Heart right ventricle (tissue), 16 donors: ENCODE measurements at regions not wholly inside any gene's neighbourhood (a gene's known extent, or its start where the extent isn't known, plus 50 kb on each side); places are given as distances from the start of the nearest gene placed in this dataset.

Experiments used
- ATAC-seq, 8 donors: fragments of 200-7000 bp; cut with Tn5 transposase; one replicate each; pipeline ENCODE4 v1.9.1; 2020; ENCODE audit warnings: mild to moderate bottlenecking in 8 of 8, moderate library complexity in 8 of 8, moderate number of reproducible peaks in 1 of 8
- DNase-seq, 2 donors: peaks; one replicate each; pipeline ENCODE4 v3.0.0-alpha.2; 2020
- H3K27ac ChIP-seq, 10 donors: fragments of 200-600 bp; sonication (generic) in 2 of 10; one replicate each; pipeline versions ENCODE4 v1.5.0 to v1.8.0; 2020 to 2022; ENCODE audit warnings: mild to moderate bottlenecking in 3 of 10
- H3K27me3 ChIP-seq, 7 donors: fragments of 200-600 bp; one replicate each; pipeline ENCODE4 v1.8.0; 2021 to 2022; ENCODE audit warnings: mild to moderate bottlenecking in 2 of 7
- H3K36me3 ChIP-seq, 9 donors: fragments of 200-600 bp; sonication (generic) in 1 of 9; one replicate each; pipeline versions ENCODE4 v1.5.0 to v1.8.0; 2020 to 2022; ENCODE audit warnings: mild to moderate bottlenecking in 2 of 9
- H3K4me1 ChIP-seq, 9 donors: fragments of 200-600 bp; sonication (generic) in 1 of 9; one replicate each; pipeline versions ENCODE4 v1.5.0 to v1.8.0; 2020 to 2022; ENCODE audit warnings: mild to moderate bottlenecking in 4 of 9
- H3K4me3 ChIP-seq, 10 donors: fragments of 200-600 bp; sonication (generic) in 2 of 10; one replicate each; pipeline versions ENCODE4 v1.5.0 to v1.8.0; 2020 to 2022; ENCODE audit warnings: mild to moderate bottlenecking in 7 of 10, moderate library complexity in 2 of 10
- H3K9me3 ChIP-seq, 11 donors: fragments of 200-600 bp in 10 of 11; sonication (generic) in 2 of 11; one replicate each; pipeline versions ENCODE4 v1.5.0 to v1.8.0; 2013 to 2022; ENCODE audit warnings: mild to moderate bottlenecking in 2 of 11, control low read depth in 1 of 11, moderate library complexity in 1 of 11
- WGBS, 2 donors: extraction: QIAGEN DNeasy Blood & Tissue Kit; methylation state at CpG; one replicate each; pipeline ENCODE4 v1.1.7; 2013; ENCODE audit warnings: inconsistent platforms in 1 of 2; 5-methylcytosine and 5-hydroxymethylcytosine counted together
- intact Hi-C, 10 donors: fragments of 100-400 bp; cut with DNase I; formaldehyde crosslinking; loops; one replicate each; pipeline versions ENCODE4 v1.11.1 to v1.14.2; 2022
- TF ChIP-seq, protein P1 (sequence below), 9 donors: fragments of 200-600 bp; sonication (generic) in 2 of 9; IDR thresholded peaks; one replicate each; pipeline versions ENCODE4 v1.5.0 to v1.8.0; 2021 to 2022; ENCODE audit warnings: antibody characterized with exemption in 9 of 9, mild to moderate bottlenecking in 5 of 9, moderate library complexity in 1 of 9
- donor health status: Arrhythmogenic right ventricular cardiomyopathy.
- donor health status: ischemic (EF 13 %, LVEDD 7.1; RV severe dilation, severe dysfunction).
- donor health status: healthy with polysubstance abuse.
- donor health status: DM: no; HTN: yes; CAD: no.
- donor health status: DM: no; HTN: no; CAD: no.
- donor health status: ischemic (EF 25% LVEDD 6.9; RV normal size, moderate dysfunction).
- donor health status: ischemic (EF 25% LVEDD 5.7; RV mildly dilated, moderate dysfunction).
- donor health status: healthy.
- donor health status: DM: yes; HTN: yes; CAD: no.
- donor health status: Ischemic cardiomyopathy.
- donor health status: ischemic (EF 35%, LVEDD 5.7; RV mildly dilated, moderate dysfunction).
- donor health status: nonischemic (EF 11% LVEDD 7.7; RV severe dilation, severe dysfunction).
- donor health status: DM: yes; HTN: yes; CAD: no.
- donor health status: PGD.
- donor health status: ischemic (EF 29% LVEDD 5.4; RV normal size, mild dysfunction).
- donor health status: nonischemic (EF 23%, LVEDD 6.1; RV moderate dilation, normal function).

DNA sequence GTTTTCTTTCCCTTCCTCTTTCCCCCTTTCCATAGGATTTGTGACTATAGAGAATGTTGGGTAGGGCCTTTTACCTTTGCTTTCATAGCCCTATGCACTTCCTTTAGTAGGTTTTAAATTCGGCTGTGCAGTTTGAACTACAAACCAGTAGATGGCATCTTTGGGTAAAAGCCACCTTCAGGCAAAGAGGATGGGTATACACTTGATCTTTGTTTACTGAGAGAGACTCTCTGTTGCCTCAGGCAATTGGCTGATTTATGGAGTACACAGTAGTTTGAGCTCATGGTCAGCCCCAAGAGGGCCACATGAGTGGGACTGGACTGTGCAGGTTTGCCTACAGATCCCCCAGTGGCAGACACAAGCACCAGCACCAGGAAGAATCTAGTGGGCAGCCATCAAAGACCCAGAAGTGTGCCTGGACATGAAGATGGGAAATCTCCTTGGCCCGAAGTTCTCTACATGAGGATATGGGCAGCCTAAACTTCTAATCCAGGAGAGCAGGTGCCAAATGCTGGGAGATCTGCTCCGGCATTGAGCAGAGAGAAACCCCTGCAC is 1304.3 kb upstream of the DDX18 start:
- no peaks in the 10 kb centered on the region for H3K4me1 ChIP-seq
- H3K36me3 ChIP-seq: no peaks in the 10 kb centered on the region
- 32 to 47% methylated on average over 3 of the region's 3 CpGs for WGBS, 2 donors
- no peak overlapping the region for H3K27ac ChIP-seq
- H3K9me3 ChIP-seq: peaks cover 0 to 14% (median 0%) of the 10 kb centered on the region in 11 donors
- no peak for DNase-seq
- H3K4me3 ChIP-seq: no peak overlapping the region
- intact Hi-C loops: no loop called here
- TF ChIP-seq, protein P1, sequence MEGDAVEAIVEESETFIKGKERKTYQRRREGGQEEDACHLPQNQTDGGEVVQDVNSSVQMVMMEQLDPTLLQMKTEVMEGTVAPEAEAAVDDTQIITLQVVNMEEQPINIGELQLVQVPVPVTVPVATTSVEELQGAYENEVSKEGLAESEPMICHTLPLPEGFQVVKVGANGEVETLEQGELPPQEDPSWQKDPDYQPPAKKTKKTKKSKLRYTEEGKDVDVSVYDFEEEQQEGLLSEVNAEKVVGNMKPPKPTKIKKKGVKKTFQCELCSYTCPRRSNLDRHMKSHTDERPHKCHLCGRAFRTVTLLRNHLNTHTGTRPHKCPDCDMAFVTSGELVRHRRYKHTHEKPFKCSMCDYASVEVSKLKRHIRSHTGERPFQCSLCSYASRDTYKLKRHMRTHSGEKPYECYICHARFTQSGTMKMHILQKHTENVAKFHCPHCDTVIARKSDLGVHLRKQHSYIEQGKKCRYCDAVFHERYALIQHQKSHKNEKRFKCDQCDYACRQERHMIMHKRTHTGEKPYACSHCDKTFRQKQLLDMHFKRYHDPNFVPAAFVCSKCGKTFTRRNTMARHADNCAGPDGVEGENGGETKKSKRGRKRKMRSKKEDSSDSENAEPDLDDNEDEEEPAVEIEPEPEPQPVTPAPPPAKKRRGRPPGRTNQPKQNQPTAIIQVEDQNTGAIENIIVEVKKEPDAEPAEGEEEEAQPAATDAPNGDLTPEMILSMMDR (IDR thresholded peaks at IDR 0.05): peak in 1 of 9 donors; percentile 20
- H3K27me3 ChIP-seq: no peaks in the 10 kb centered on the region
- no peak for ATAC-seq

DNA sequence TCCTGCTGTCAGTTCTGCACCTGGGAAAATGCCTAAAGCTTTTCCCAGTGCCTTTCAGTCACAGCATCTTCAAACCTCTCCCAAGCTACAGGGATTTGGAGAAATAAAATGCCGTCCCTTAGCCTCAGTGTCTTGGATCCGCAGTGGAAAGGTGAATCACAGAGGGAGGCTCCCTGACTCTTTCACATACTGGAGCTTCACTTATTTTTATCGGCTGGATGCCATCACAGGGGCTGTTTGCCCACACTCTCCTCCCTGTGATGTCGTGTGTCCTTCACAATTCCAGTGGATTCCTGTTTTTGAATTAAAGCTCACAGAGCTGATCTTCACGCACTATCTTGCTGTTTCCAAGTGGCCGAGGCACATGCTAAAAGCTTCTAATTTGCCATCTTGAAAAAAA is 1303.1 kb upstream of the DDX18 start:
- intact Hi-C loops: no loop called here
- H3K27ac ChIP-seq: no peak overlapping the region
- DNase-seq: no peak
- no peak for ATAC-seq
- no peaks in the 10 kb centered on the region for H3K36me3 ChIP-seq
- no peak overlapping the region for H3K4me3 ChIP-seq
- WGBS, 2 donors: 42 to 59% methylated on average over 6 of the region's 6 CpGs
- H3K27me3 ChIP-seq: no peaks in the 10 kb centered on the region
- peaks cover 0 to 14% (median 0%) of the 10 kb centered on the region in 11 donors for H3K9me3 ChIP-seq
- no peaks in the 10 kb centered on the region for H3K4me1 ChIP-seq
- TF ChIP-seq, protein P1 (IDR thresholded peaks at IDR 0.05): no peak

DNA sequence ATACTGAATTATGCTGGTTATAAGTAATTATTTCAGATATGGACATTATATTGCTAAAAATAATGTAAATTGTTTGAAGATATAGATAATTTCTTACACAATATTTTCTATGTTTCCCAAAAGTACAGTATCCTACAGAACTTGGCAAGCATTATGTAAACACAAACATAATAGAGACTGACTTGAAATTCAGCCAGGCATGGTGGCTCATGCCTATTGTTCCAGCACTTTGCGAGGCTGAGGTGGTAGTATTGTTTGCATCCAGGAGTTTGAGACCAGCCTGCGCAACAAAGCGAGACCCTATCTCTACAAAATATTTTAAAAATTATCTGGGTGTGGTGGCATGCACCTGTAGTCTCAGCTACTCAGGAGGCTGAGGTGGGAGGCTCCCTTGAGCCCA is 1300.5 kb upstream of the DDX18 start:
- H3K27ac ChIP-seq: no peak overlapping the region
- H3K4me1 ChIP-seq: no peaks in the 10 kb centered on the region
- ATAC-seq (no peak), DNase-seq (no peak)
- intact Hi-C loops: no loop called here
- H3K27me3 ChIP-seq: no peaks in the 10 kb centered on the region
- 80 to 89% methylated on average over 3 of the region's 3 CpGs for WGBS, 2 donors
- TF ChIP-seq, protein P1 (IDR thresholded peaks at IDR 0.05): no peak
- peaks cover 0 to 6% (median 0%) of the 10 kb centered on the region in 11 donors for H3K9me3 ChIP-seq
- no peak overlapping the region for H3K4me3 ChIP-seq
- H3K36me3 ChIP-seq: no peaks in the 10 kb centered on the region

DNA sequence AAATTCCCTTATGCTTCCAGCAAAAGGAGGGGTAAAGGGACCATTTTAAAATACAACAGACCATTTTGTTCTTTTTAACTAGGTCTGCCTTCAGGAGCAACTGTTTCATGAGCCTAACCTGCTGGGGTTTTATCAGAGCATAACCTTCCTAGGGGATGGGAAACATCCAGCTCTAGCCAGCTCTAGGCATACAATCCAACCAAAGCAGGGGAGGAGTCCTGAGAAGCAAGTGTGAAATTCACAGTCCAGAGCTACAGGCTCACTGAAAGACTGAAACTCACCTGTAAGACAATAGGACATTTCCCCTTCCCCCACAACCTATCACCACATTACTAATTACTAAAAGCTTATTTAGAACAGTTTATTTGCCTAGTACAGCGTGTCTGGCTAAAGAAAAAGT is 1296.6 kb upstream of the DDX18 start:
- ATAC-seq: no peak
- 69 to 79% methylated on average over 1 of the region's 1 CpG for WGBS, 2 donors
- intact Hi-C loops: no loop called here

More for the DNA sequence above, 1296.6 kb upstream of the DDX18 start:
- Histone ChIP-seq H3K27me3 (no peaks in the 10 kb centered on the region), H3K9me3 (peaks cover 0 to 19% (median 0%) of the 10 kb centered on the region in 11 donors), H3K4me1 (no peaks in the 10 kb centered on the region), H3K27ac (no peak overlapping the region), H3K36me3 (no peaks in the 10 kb centered on the region), H3K4me3 (no peak overlapping the region)
- DNase-seq: no peak
- TF ChIP-seq, protein P1 (IDR thresholded peaks at IDR 0.05): no peak
